IgD-negative memory B cell (primary cell): ENCODE measurements at regions not wholly inside any gene's neighbourhood (a gene's known extent, or its start where the extent isn't known, plus 50 kb on each side); places are given as distances from the start of the nearest gene placed in this dataset.
"Not testable (repeated sequence)": the region's sequence is repeated elsewhere in the genome, so short reads cannot be mapped to it uniquely, and the experiment has no call there.

Experiments
- H3K27ac Mint-ChIP-seq, 3 donors: one replicate each; pipeline ENCODE4 v1.8.0; 2020 to 2022; ENCODE audit warnings: mild to moderate bottlenecking in 3 of 3, mixed read lengths in 3 of 3, moderate library complexity in 1 of 3
- H3K27me3 Mint-ChIP-seq: one replicate; pipeline ENCODE4 v1.8.0; 2021; ENCODE audit warnings: mixed read lengths
- H3K36me3 Mint-ChIP-seq: one replicate; pipeline ENCODE4 v1.8.0; 2020; ENCODE audit warnings: mild to moderate bottlenecking, mixed read lengths
- H3K4me1 Mint-ChIP-seq, 3 donors: one replicate each; pipeline ENCODE4 v1.8.0; 2020 to 2022; ENCODE audit warnings: mixed read lengths in 3 of 3, mild to moderate bottlenecking in 1 of 3
- H3K4me3 Mint-ChIP-seq, 4 donors: one replicate each; pipeline ENCODE4 v1.8.0; 2020 to 2022; ENCODE audit warnings: mild to moderate bottlenecking in 4 of 4, mixed read lengths in 4 of 4, moderate library complexity in 3 of 4
- H3K9me3 Mint-ChIP-seq, 3 donors: one replicate each; pipeline ENCODE4 v1.8.0; 2020 to 2021; ENCODE audit warnings: mixed read lengths in 3 of 3, mild to moderate bottlenecking in 1 of 3

- peaks cover 22% of the 10 kb centered on the region for H3K27me3 Mint-ChIP-seq
Measured at GRCh38 chr4:1520795-1521576, 114.7 kb upstream of the NKX1-1 start.

GRCh38 chr4:1519787-1520661 lies 113.8 kb upstream of the NKX1-1 start:
- Mint-ChIP-seq H3K27me3 (peaks cover 22% of the 10 kb centered on the region), H3K4me1 (peaks cover 0 to 2% (median 1%) of the 10 kb centered on the region in 3 donors), H3K27ac (no peak overlapping the region), H3K36me3 (peaks cover 3% of the 10 kb centered on the region), H3K4me3 (peak overlapping the region in 2 of 4 donors; percentile 8 to 79), H3K9me3 (peaks cover 0 to 6% (median 0%) of the 10 kb centered on the region in 3 donors)

More at GRCh38 chr4:1520795-1521576, 114.7 kb upstream of the NKX1-1 start:
- H3K4me3 Mint-ChIP-seq: peak overlapping the region; percentile 23 to 83 (median 67)
- not testable (repeated sequence) for H3K27ac Mint-ChIP-seq, H3K36me3 Mint-ChIP-seq, H3K4me1 Mint-ChIP-seq
- peaks cover 0 to 14% (median 3%) of the 10 kb centered on the region in 3 donors for H3K9me3 Mint-ChIP-seq

- H3K4me1 Mint-ChIP-seq: peaks cover 0 to 2% (median 1%) of the 10 kb centered on the region in 3 donors
- no peak overlapping the region for H3K27ac Mint-ChIP-seq
- H3K4me3 Mint-ChIP-seq: peak overlapping the region in 1 of 4 donors; percentile 25
- H3K27me3 Mint-ChIP-seq: peaks cover 22% of the 10 kb centered on the region
- H3K36me3 Mint-ChIP-seq: peaks cover 3% of the 10 kb centered on the region
- H3K9me3 Mint-ChIP-seq: no peaks in the 10 kb centered on the region
Measured at GRCh38 chr4:1518997-1519700, 112.9 kb upstream of the NKX1-1 start.

- Mint-ChIP-seq H3K27me3 (peaks cover 15% of the 10 kb centered on the region), H3K9me3 (no peaks in the 10 kb centered on the region), H3K27ac (peak overlapping the region in 1 of 3 donors; percentile 57), H3K36me3 (no peaks in the 10 kb centered on the region), H3K4me3 (no peak overlapping the region), H3K4me1 (peaks cover 0 to 2% (median 1%) of the 10 kb centered on the region in 3 donors)
Measured at GRCh38 chr4:1517592-1518411, 111.6 kb upstream of the NKX1-1 start.

GRCh38 chr4:1516881-1517480 lies 110.7 kb upstream of the NKX1-1 start:
- no peak overlapping the region for H3K27ac Mint-ChIP-seq
- H3K9me3 Mint-ChIP-seq: no peaks in the 10 kb centered on the region
- no peak overlapping the region for H3K4me3 Mint-ChIP-seq
- no peaks in the 10 kb centered on the region for H3K36me3 Mint-ChIP-seq
- peaks cover 0 to 2% (median 1%) of the 10 kb centered on the region in 3 donors for H3K4me1 Mint-ChIP-seq
- H3K27me3 Mint-ChIP-seq: peaks cover 12% of the 10 kb centered on the region

GRCh38 chr4:1516261-1516660 lies 110.0 kb upstream of the NKX1-1 start:
- Mint-ChIP-seq H3K27ac (no peak overlapping the region), H3K4me1 (peaks cover 0 to 1% (median 0%) of the 10 kb centered on the region in 3 donors), H3K27me3 (peaks cover 10% of the 10 kb centered on the region)

GRCh38 chr4:1515763-1516162 lies 109.5 kb upstream of the NKX1-1 start:
- Mint-ChIP-seq H3K36me3 (no peaks in the 10 kb centered on the region), H3K27ac (no peak overlapping the region), H3K9me3 (no peaks in the 10 kb centered on the region), H3K27me3 (peaks cover 8% of the 10 kb centered on the region), H3K4me1 (peaks cover 0 to 1% (median 0%) of the 10 kb centered on the region in 3 donors), H3K4me3 (no peak overlapping the region)

More at GRCh38 chr4:1516261-1516660, 110.0 kb upstream of the NKX1-1 start:
- H3K9me3 Mint-ChIP-seq: no peaks in the 10 kb centered on the region
- no peaks in the 10 kb centered on the region for H3K36me3 Mint-ChIP-seq
- H3K4me3 Mint-ChIP-seq: no peak overlapping the region

- Mint-ChIP-seq H3K36me3 (no peaks in the 10 kb centered on the region), H3K27ac (no peak overlapping the region), H3K27me3 (peaks cover 8% of the 10 kb centered on the region), H3K9me3 (no peaks in the 10 kb centered on the region), H3K4me1 (peaks cover 0 to 1% (median 0%) of the 10 kb centered on the region in 3 donors), H3K4me3 (no peak overlapping the region)
Measured at GRCh38 chr4:1515156-1515555, 108.9 kb upstream of the NKX1-1 start.

- Mint-ChIP-seq H3K4me3 (no peak overlapping the region), H3K4me1 (peaks cover 0 to under 1% (median 0%) of the 10 kb centered on the region in 3 donors), H3K27me3 (peaks cover 8% of the 10 kb centered on the region), H3K36me3 (no peaks in the 10 kb centered on the region), H3K9me3 (no peaks in the 10 kb centered on the region), H3K27ac (no peak overlapping the region)
Measured at GRCh38 chr4:1514612-1515011, 108.4 kb upstream of the NKX1-1 start.

GRCh38 chr4:1513936-1514483 lies 107.8 kb upstream of the NKX1-1 start:
- H3K36me3 Mint-ChIP-seq: no peaks in the 10 kb centered on the region
- no peak overlapping the region for H3K27ac Mint-ChIP-seq
- H3K4me1 Mint-ChIP-seq: no peaks in the 10 kb centered on the region
- no peaks in the 10 kb centered on the region for H3K9me3 Mint-ChIP-seq
- peaks cover 8% of the 10 kb centered on the region for H3K27me3 Mint-ChIP-seq
- no peak overlapping the region for H3K4me3 Mint-ChIP-seq

GRCh38 chr4:1512738-1513660 lies 106.8 kb upstream of the NKX1-1 start:
- Mint-ChIP-seq H3K4me1 (no peaks in the 10 kb centered on the region), H3K27me3 (peaks cover 5% of the 10 kb centered on the region), H3K36me3 (no peaks in the 10 kb centered on the region), H3K9me3 (no peaks in the 10 kb centered on the region), H3K27ac (no peak overlapping the region), H3K4me3 (no peak overlapping the region)

- Mint-ChIP-seq H3K4me1 (no peaks in the 10 kb centered on the region), H3K36me3 (no peaks in the 10 kb centered on the region), H3K27me3 (peaks cover 4% of the 10 kb centered on the region), H3K4me3 (no peak overlapping the region), H3K27ac (no peak overlapping the region), H3K9me3 (no peaks in the 10 kb centered on the region)
Measured at GRCh38 chr4:1512051-1512737, 106.0 kb upstream of the NKX1-1 start.
